Natural killer cell treated with Interleukin-12 subunit alpha and Interleukin-12 subunit beta and Interleukin-15 and Interleukin-18, amount 100 ng/mL, for 72 hours (primary cell): ENCODE measurements at regions not wholly inside any gene's neighbourhood (a gene's known extent, or its start where the extent isn't known, plus 50 kb on each side); places are given as distances from the start of the nearest gene placed in this dataset.

ENCODE experiments used
- ATAC-seq, 2 donors: fragments of 150-1000 bp; cut with Tn5 transposase in 1 of 2; sonication (Bioruptor Pico), chemical (Tn5 transposase) in 1 of 2; 2 replicates each; pipeline ENCODE4 v1.10.0; 2021
- DNase-seq: peaks from one replicate; pipeline ENCODE4 v3.0.0; 2022; ENCODE audit warnings: low spot score
- H3K27ac Mint-ChIP-seq, 2 donors: 1 replicate in 1 of 2; 2 replicates in 1 of 2; pipeline ENCODE4 v1.8.0; 2022; ENCODE audit warnings: mixed read lengths in 2 of 2, mild to moderate bottlenecking in 1 of 2, moderate library complexity in 1 of 2
- H3K27me3 Mint-ChIP-seq, 2 donors: 1 replicate in 1 of 2; 2 replicates in 1 of 2; pipeline ENCODE4 v1.8.0; 2022; ENCODE audit warnings: mixed read lengths in 2 of 2
- H3K36me3 Mint-ChIP-seq: one replicate; pipeline ENCODE4 v1.8.0; 2022; ENCODE audit warnings: mixed read lengths
- H3K4me1 Mint-ChIP-seq, 2 donors: 1 replicate in 1 of 2; 2 replicates in 1 of 2; pipeline ENCODE4 v1.8.0; 2022; ENCODE audit warnings: low read depth in 2 of 2, mixed read lengths in 2 of 2, mild to moderate bottlenecking in 1 of 2
- H3K4me3 Mint-ChIP-seq: one replicate; pipeline ENCODE4 v1.8.0; 2022; ENCODE audit warnings: mixed read lengths
- H3K9me3 Mint-ChIP-seq: 2 replicates; pipeline ENCODE4 v1.8.0; 2022; ENCODE audit warnings: mixed read lengths

DNA sequence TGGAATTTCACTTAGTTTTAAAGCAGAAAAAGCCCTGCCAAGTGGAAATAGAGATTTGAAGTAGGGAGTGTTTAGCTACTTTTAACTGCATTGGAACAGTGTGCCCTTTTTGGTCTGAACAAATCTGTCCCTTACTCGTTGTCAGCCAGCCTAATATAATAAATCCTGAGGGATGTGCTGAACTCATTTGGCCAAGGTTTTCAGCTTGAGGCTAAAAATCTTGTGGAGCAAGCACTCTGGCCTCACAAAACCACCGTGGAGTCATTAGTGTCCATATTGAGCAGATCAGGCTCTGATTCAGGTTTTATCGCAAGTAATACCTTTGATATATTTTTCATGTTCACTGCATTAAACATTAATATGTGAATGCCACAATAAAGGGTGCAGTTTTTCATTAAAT lies 383.5 kb downstream of the FRK start:
- DNase-seq = no peak

DNA sequence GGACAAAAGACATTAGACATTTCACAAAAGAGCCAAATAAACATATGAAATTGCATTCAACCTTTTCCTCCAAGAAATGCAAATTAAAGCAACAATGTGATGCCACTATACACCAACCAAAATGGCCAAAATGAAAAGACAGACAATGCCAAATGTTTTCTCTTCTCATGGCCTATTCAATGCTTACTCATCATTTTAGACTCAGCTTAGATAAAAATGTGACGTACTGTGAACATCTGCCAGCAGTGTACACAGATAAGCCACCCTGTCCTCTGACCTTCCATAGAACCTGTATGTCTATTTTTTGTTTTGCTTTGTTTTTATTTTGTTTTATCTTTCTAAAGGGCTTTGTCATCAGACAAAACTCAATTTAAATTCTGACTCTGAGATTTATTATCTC lies 385.2 kb downstream of the FRK start:
- no peaks in the 10 kb centered on the region for H3K4me1 Mint-ChIP-seq
- peaks cover 5% of the 10 kb centered on the region for H3K9me3 Mint-ChIP-seq
- ATAC-seq (no peak), DNase-seq (no peak)
- no peak overlapping the region for H3K27ac Mint-ChIP-seq
- no peaks in the 10 kb centered on the region for H3K36me3 Mint-ChIP-seq
- H3K27me3 Mint-ChIP-seq = no peaks in the 10 kb centered on the region
- H3K4me3 Mint-ChIP-seq = no peak overlapping the region

More for the DNA sequence above, 383.5 kb downstream of the FRK start:
- Mint-ChIP-seq H3K4me1 (no peaks in the 10 kb centered on the region), H3K4me3 (no peak overlapping the region), H3K27ac (no peak overlapping the region), H3K9me3 (peaks cover 10% of the 10 kb centered on the region), H3K27me3 (no peaks in the 10 kb centered on the region), H3K36me3 (no peaks in the 10 kb centered on the region)
- no peak for ATAC-seq

- Mint-ChIP-seq H3K27ac (no peak overlapping the region), H3K4me1 (no peaks in the 10 kb centered on the region), H3K36me3 (no peaks in the 10 kb centered on the region), H3K4me3 (no peak overlapping the region), H3K9me3 (no peaks in the 10 kb centered on the region), H3K27me3 (no peaks in the 10 kb centered on the region)
- ATAC-seq = no peak
- DNase-seq = no peak
Observed at GRCh38 chr6:115668781-115669180, 391.9 kb downstream of the FRK start.

DNA sequence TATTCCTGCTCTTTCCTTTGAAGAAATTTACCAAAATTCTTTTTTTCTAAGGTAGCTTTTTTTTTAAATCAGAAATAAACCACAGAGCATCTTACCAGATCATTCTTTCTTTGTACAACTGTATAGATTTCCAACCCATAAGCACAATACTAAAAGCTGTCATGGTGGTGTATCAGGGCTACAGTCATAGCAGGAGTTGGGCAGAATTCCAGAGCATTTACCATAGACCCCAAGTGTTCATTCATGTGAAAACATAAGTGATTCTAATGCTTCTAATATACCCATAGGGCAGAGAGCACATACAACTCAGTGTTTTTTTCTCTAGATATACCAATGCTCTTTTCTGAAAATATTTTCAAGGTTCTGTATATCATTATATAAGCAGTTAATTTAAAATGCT lies 392.5 kb downstream of the FRK start:
- DNase-seq = no peak
- no peaks in the 10 kb centered on the region for H3K4me1 Mint-ChIP-seq
- ATAC-seq = no peak
- no peak overlapping the region for H3K4me3 Mint-ChIP-seq
- no peaks in the 10 kb centered on the region for H3K36me3 Mint-ChIP-seq
- no peak overlapping the region for H3K27ac Mint-ChIP-seq
- H3K27me3 Mint-ChIP-seq = no peaks in the 10 kb centered on the region
- H3K9me3 Mint-ChIP-seq = no peaks in the 10 kb centered on the region

DNA sequence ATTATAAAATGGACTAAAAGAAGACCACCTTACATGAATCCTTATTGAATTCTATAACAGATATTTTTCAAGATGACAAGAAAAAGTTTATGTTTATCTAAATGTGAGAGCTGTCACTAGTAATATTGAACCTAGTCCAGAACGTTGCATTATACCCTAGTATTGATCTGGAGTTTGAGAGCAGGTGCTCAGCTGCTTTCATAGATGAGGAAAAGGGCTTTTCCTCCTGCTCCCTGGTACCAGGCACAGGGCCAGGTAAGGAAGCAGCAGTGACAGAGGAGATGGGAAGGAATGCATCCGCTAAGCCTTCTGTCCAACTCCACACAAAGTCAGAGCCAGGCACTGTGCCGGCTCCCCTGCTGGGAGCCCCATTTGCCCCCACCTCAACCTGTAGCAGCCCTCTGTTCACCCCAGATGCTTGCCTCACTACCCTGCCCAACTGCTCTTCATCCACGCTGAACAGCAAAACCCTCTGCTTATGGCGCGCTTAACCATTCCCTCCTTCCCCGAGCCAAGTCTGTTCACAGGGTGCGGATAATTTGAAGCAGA lies 393.1 kb downstream of the FRK start:
- Mint-ChIP-seq H3K27ac (no peak overlapping the region), H3K27me3 (no peaks in the 10 kb centered on the region), H3K4me1 (no peaks in the 10 kb centered on the region), H3K9me3 (no peaks in the 10 kb centered on the region), H3K4me3 (no peak overlapping the region), H3K36me3 (no peaks in the 10 kb centered on the region)
- ATAC-seq (no peak), DNase-seq (no peak)

DNA sequence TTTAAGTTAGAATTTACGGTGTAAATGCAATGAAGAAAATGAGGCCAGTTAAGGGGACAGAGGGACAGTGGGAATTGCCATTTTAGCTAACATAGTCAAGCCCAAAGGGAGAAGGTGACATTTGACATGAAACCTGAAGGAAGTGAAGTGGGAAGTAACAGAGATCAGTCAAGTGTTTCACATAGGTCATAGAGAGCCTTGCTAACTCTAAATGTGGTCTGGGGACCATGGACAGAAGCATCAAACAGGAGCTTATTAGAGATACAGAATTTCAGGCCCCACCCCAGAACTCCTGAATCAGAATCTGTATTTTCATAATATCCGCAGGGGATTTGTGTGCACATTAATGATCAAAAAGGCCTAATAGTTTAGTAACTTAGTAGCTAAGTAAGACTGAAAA lies 393.7 kb downstream of the FRK start:
- DNase-seq (no peak), ATAC-seq (no peak)
- H3K4me1 Mint-ChIP-seq = no peaks in the 10 kb centered on the region
- no peaks in the 10 kb centered on the region for H3K27me3 Mint-ChIP-seq
- H3K4me3 Mint-ChIP-seq = no peak overlapping the region
- no peaks in the 10 kb centered on the region for H3K36me3 Mint-ChIP-seq
- H3K9me3 Mint-ChIP-seq = no peaks in the 10 kb centered on the region
- no peak overlapping the region for H3K27ac Mint-ChIP-seq

DNA sequence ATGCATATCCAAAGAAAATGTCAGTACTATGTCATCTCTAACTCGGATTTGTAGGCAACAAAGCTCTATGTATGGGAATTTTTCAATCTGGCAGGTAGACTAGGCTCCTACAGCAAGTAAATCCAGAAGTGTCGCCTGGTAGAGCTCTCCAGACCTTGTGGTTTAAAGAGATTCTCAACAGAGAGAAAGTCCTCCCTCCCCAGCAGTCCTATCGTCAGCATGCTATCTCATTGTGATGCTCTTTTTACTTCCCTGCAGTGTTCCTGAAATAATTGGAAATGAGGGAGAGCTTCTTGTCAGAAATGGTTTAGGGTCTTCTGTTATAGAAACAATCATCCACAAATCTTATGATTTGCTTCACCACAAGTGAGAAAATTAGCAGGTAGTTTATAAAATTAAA lies 395.4 kb downstream of the FRK start:
- no peak overlapping the region for H3K27ac Mint-ChIP-seq
- no peak overlapping the region for H3K4me3 Mint-ChIP-seq
- DNase-seq = no peak
- no peaks in the 10 kb centered on the region for H3K9me3 Mint-ChIP-seq
- no peaks in the 10 kb centered on the region for H3K36me3 Mint-ChIP-seq
- no peak for ATAC-seq
- H3K27me3 Mint-ChIP-seq = no peaks in the 10 kb centered on the region
- no peaks in the 10 kb centered on the region for H3K4me1 Mint-ChIP-seq

DNA sequence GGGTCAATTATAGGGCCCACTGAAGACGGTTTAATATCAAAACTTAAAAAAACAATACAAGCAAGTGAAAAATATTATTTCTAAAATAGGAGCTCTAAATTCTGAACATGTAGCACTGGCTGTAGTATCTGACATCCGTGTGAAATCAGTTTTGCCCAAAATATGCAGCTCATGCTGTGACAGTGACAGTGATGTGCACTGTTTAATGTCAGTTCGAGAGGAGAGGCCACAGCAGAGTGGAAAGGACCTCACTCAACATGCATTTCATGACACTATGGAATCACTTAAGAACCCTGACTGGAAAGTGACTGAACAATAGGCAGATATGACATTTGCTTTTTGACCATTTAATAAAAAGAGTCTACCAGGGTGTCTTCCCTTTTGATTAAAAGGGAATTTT lies 397.0 kb downstream of the FRK start:
- H3K4me3 Mint-ChIP-seq = no peak overlapping the region
- H3K4me1 Mint-ChIP-seq = no peaks in the 10 kb centered on the region
- DNase-seq (no peak), ATAC-seq (no peak)
- no peak overlapping the region for H3K27ac Mint-ChIP-seq
- no peaks in the 10 kb centered on the region for H3K27me3 Mint-ChIP-seq
- peaks cover 6% of the 10 kb centered on the region for H3K36me3 Mint-ChIP-seq
- peaks cover 10% of the 10 kb centered on the region for H3K9me3 Mint-ChIP-seq

- Mint-ChIP-seq H3K27ac (no peak overlapping the region), H3K27me3 (no peaks in the 10 kb centered on the region), H3K36me3 (peaks cover 11% of the 10 kb centered on the region), H3K4me3 (no peak overlapping the region), H3K9me3 (peaks cover 15% of the 10 kb centered on the region), H3K4me1 (no peaks in the 10 kb centered on the region)
- DNase-seq = no peak
- no peak for ATAC-seq
Observed at GRCh38 chr6:115643762-115644161, 416.9 kb downstream of the FRK start.

GRCh38 chr6:115634887-115635286 lies 425.8 kb downstream of the FRK start:
- Mint-ChIP-seq H3K4me3 (no peak overlapping the region), H3K27me3 (no peaks in the 10 kb centered on the region), H3K4me1 (no peaks in the 10 kb centered on the region), H3K36me3 (peaks cover 7% of the 10 kb centered on the region), H3K27ac (no peak overlapping the region), H3K9me3 (peaks cover 7% of the 10 kb centered on the region)
- DNase-seq (no peak), ATAC-seq (no peak)

DNA sequence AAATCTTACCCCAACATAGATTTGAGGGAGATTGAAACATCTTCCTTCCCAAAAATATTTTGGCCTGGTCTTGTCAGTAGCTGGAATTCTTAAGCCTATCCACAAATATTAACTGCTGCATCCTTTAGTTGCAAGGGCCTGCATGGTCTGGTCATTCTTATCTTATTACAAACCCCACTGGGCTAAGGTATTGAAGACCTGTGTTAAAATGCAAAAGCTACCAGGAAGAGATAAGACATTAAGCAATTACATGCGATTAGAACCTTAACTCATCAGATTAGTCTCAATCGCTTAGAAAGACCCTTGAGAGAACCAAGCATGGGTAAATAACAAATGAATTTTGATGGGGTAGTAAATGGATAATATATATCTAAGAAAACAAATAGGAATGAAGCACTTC lies 426.6 kb downstream of the FRK start:
- Mint-ChIP-seq H3K9me3 (peaks cover 7% of the 10 kb centered on the region), H3K36me3 (peaks cover 7% of the 10 kb centered on the region), H3K4me1 (no peaks in the 10 kb centered on the region), H3K27ac (no peak overlapping the region), H3K4me3 (no peak overlapping the region), H3K27me3 (no peaks in the 10 kb centered on the region)
- ATAC-seq (no peak), DNase-seq (no peak)

DNA sequence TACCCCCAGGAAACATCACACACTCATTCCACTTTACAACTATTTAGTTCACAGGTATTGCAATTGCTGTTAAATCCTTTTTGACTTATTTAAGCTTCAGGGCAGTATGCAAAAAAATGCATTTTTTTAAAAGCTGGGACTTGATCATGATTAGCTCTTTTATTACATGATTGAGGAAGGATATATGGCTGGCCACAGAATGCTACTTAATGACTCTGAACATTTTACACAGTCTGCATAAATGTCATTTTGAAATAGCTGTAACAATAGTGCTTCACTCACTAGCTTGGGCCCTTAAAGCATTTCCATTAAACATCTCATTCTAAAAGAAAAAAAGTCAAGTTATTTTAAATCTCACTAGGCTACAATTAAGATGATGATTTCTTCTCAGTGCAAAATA lies 429.7 kb downstream of the FRK start:
- DNase-seq (no peak), ATAC-seq (no peak)
- Mint-ChIP-seq H3K9me3 (no peaks in the 10 kb centered on the region), H3K27ac (no peak overlapping the region), H3K4me1 (no peaks in the 10 kb centered on the region), H3K27me3 (no peaks in the 10 kb centered on the region), H3K36me3 (no peaks in the 10 kb centered on the region), H3K4me3 (no peak overlapping the region)

DNA sequence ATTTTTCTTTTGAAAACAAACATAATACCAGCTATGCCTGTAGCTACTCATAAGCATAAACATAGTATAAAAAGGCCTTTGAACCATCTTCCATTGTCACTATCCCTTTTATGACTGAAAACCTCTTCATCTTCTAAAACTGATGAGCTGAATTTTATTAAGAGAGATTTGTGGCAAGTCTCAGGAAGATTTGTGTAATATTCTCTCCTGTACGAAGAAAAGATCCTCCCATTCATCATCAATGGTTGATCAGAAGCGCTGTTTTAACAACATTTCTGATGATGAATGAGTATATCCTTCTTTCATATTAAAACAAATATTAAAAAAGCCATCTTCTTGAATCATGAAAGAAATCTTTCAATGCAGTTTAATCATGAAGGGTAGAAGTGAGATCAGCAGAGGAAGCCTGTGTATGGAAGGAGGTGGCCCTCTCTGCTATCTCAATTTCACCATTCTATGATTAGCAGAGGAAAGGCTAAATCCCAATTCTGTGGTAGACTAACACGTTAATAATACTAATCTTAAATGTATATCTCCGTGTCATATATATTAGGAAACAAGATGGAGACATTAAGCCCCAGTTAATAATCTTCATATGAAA lies 430.2 kb downstream of the FRK start:
- Mint-ChIP-seq H3K4me1 (no peaks in the 10 kb centered on the region), H3K9me3 (no peaks in the 10 kb centered on the region), H3K27ac (no peak overlapping the region), H3K27me3 (no peaks in the 10 kb centered on the region), H3K36me3 (no peaks in the 10 kb centered on the region), H3K4me3 (no peak overlapping the region)
- no peak for DNase-seq
- no peak for ATAC-seq

DNA sequence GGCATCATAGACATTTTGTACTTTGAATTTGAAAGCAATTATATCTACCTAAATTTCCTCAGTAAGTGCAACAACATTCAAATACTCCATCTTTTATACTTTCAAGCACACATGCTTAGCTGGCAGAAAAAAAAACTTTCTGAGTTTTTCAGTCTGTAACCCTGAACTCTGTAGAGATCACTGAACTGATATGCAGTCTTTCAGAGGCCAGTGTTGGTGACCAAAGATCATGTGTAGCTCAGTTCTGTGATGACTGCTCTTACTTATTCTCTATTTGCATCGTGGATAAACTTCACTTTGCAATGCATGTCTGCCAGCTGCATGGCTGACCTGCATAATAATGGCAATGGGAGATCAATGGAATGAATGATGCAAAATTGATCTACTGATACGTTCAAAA lies 431.3 kb downstream of the FRK start:
- Mint-ChIP-seq H3K36me3 (no peaks in the 10 kb centered on the region), H3K9me3 (no peaks in the 10 kb centered on the region), H3K4me3 (no peak overlapping the region), H3K27me3 (no peaks in the 10 kb centered on the region), H3K27ac (no peak overlapping the region), H3K4me1 (no peaks in the 10 kb centered on the region)
- ATAC-seq (no peak), DNase-seq (no peak)

GRCh38 chr6:115618256-115618655 lies 442.4 kb downstream of the FRK start:
- H3K27me3 Mint-ChIP-seq = no peaks in the 10 kb centered on the region
- H3K4me3 Mint-ChIP-seq = no peak overlapping the region
- DNase-seq (no peak), ATAC-seq (no peak)
- no peak overlapping the region for H3K27ac Mint-ChIP-seq
- H3K4me1 Mint-ChIP-seq = no peaks in the 10 kb centered on the region
- peaks cover 11% of the 10 kb centered on the region for H3K9me3 Mint-ChIP-seq
- H3K36me3 Mint-ChIP-seq = no peaks in the 10 kb centered on the region
